ENCODE measurements at regions not wholly inside any gene's neighbourhood (a gene's known extent, or its start where the extent isn't known, plus 50 kb on each side); places are given as distances from the start of the nearest gene placed in this dataset.

GRCh38 chr10:2962194-2962593, 105.2 kb upstream of the PFKP start:
- no peaks in the 10 kb centered on the region for H3K36me3 ChIP-seq
- H3K27ac ChIP-seq = no peak overlapping the region
- TF ChIP-seq CTCF (IDR thresholded peaks at IDR 0.05) (no peak), POLR2AphosphoS5 (IDR thresholded peaks at IDR 0.05) (no peak), EP300 (IDR thresholded peaks at IDR 0.05; ENCODE audit: low read depth) (no peak), POLR2A (IDR thresholded peaks at IDR 0.05) (no peak)
- H3K9me3 ChIP-seq = no peaks in the 10 kb centered on the region
- H3K4me1 ChIP-seq = no peaks in the 10 kb centered on the region
- no peaks in the 10 kb centered on the region for H3K27me3 ChIP-seq
- intact Hi-C loops (cut with DNase I; ENCODE audit: low total_unique reads) (no loop called here), in situ Hi-C loops (cut with MboI; ENCODE audit: low pct_ligation_motif_present in 1 of 4, low pct_unique_long_range_greater_than_20kb in 1 of 4, low sequenced_read_pairs in 3 of 4) (no loop called here)
- 73 to 83% methylated on average over 1 of the region's 1 CpG for WGBS, 2 donors (ENCODE audit: low coverage in 1 of 2)
- no peak for DNase-seq
- H3K4me3 ChIP-seq = no peak overlapping the region

GRCh38 chr10:2958659-2959058, 108.7 kb upstream of the PFKP start:
- intact Hi-C loops (cut with DNase I; ENCODE audit: low total_unique reads) (no loop called here), in situ Hi-C loops (cut with MboI; ENCODE audit: low pct_ligation_motif_present in 1 of 4, low pct_unique_long_range_greater_than_20kb in 1 of 4, low sequenced_read_pairs in 3 of 4) (no loop called here)
- Histone ChIP-seq H3K36me3 (no peaks in the 10 kb centered on the region), H3K4me1 (no peaks in the 10 kb centered on the region), H3K4me3 (no peak overlapping the region), H3K27ac (no peak overlapping the region), H3K9me3 (no peaks in the 10 kb centered on the region), H3K27me3 (no peaks in the 10 kb centered on the region)
- 55 to 70% methylated on average over 4 to 6 of the region's 6 CpGs for WGBS, 2 donors (ENCODE audit: low coverage in 1 of 2)
- TF ChIP-seq POLR2A (IDR thresholded peaks at IDR 0.05) (no peak), EP300 (IDR thresholded peaks at IDR 0.05; ENCODE audit: low read depth) (no peak), CTCF (IDR thresholded peaks at IDR 0.05) (no peak)
- no peak for DNase-seq

- intact Hi-C loops (cut with DNase I; ENCODE audit: low total_unique reads) (no loop called here), in situ Hi-C loops (cut with MboI; ENCODE audit: low pct_ligation_motif_present in 1 of 4, low pct_unique_long_range_greater_than_20kb in 1 of 4, low sequenced_read_pairs in 3 of 4) (no loop called here)
- Histone ChIP-seq H3K4me1 (no peaks in the 10 kb centered on the region), H3K9me3 (no peaks in the 10 kb centered on the region), H3K36me3 (no peaks in the 10 kb centered on the region), H3K27ac (no peak overlapping the region), H3K27me3 (no peaks in the 10 kb centered on the region), H3K4me3 (no peak overlapping the region)
- WGBS, 2 donors (ENCODE audit: low coverage in 1 of 2) = 50 to 80% methylated on average over 1 to 2 of the region's 2 CpGs
- TF ChIP-seq POLR2AphosphoS5 (IDR thresholded peaks at IDR 0.05) (no peak), POLR2A (IDR thresholded peaks at IDR 0.05) (no peak), EP300 (IDR thresholded peaks at IDR 0.05; ENCODE audit: low read depth) (no peak), CTCF (IDR thresholded peaks at IDR 0.05) (no peak)
- DNase-seq = no peak
Observed at GRCh38 chr10:2957785-2958184, 109.6 kb upstream of the PFKP start.

GRCh38 chr10:2955064-2955463, 112.3 kb upstream of the PFKP start:
- TF ChIP-seq EP300 (IDR thresholded peaks at IDR 0.05; ENCODE audit: low read depth) (no peak), POLR2AphosphoS5 (IDR thresholded peaks at IDR 0.05) (no peak), POLR2A (IDR thresholded peaks at IDR 0.05) (no peak), CTCF (IDR thresholded peaks at IDR 0.05) (no peak)
- Histone ChIP-seq H3K27ac (no peak overlapping the region), H3K36me3 (no peaks in the 10 kb centered on the region), H3K4me3 (no peak overlapping the region), H3K9me3 (no peaks in the 10 kb centered on the region), H3K4me1 (no peaks in the 10 kb centered on the region), H3K27me3 (peaks cover under 1% of the 10 kb centered on the region)
- in situ Hi-C loops (cut with MboI; ENCODE audit: low pct_ligation_motif_present in 1 of 4, low pct_unique_long_range_greater_than_20kb in 1 of 4, low sequenced_read_pairs in 3 of 4) = no loop called here
- DNase-seq = no peak
- WGBS, 2 donors (ENCODE audit: low coverage in 1 of 2) = 70 to 100% methylated on average over 1 of the region's 1 CpG
- intact Hi-C loops (cut with DNase I; ENCODE audit: low total_unique reads) = no loop called here
